Subcutaneous abdominal adipose tissue (tissue), 5 donors: ENCODE measurements at regions not wholly inside any gene's neighbourhood (a gene's known extent, or its start where the extent isn't known, plus 50 kb on each side); places are given as distances from the start of the nearest gene placed in this dataset.

Experiments
- H3K27ac ChIP-seq: one replicate; pipeline ENCODE4 v1.7.0; 2013; ENCODE audit warnings: low read depth, mild to moderate bottlenecking, inconsistent platforms, low read length, moderate library complexity
- H3K27me3 ChIP-seq, 5 donors: one replicate each; pipeline ENCODE4 v1.7.0; 2013; ENCODE audit warnings: low read length in 5 of 5, inconsistent platforms in 1 of 5; ENCODE audit not compliant: control insufficient read depth in 5 of 5, insufficient read depth in 4 of 5
- H3K36me3 ChIP-seq, 5 donors: one replicate each; pipeline ENCODE4 v1.7.0; 2013; ENCODE audit warnings: low read length in 5 of 5; ENCODE audit not compliant: control insufficient read depth in 5 of 5, insufficient read depth in 5 of 5
- H3K4me1 ChIP-seq, 5 donors: one replicate each; pipeline ENCODE4 v1.7.0; 2013; ENCODE audit warnings: low read length in 5 of 5, mild to moderate bottlenecking in 3 of 5, moderate library complexity in 1 of 5; ENCODE audit not compliant: control insufficient read depth in 5 of 5, insufficient read depth in 5 of 5
- H3K4me3 ChIP-seq, 5 donors: one replicate each; pipeline ENCODE4 v1.7.0; 2013; ENCODE audit warnings: low read length in 5 of 5, low read depth in 1 of 5
- H3K9ac ChIP-seq, 5 donors: one replicate each; pipeline ENCODE4 v1.7.0; 2013; ENCODE audit warnings: low read length in 5 of 5, mild to moderate bottlenecking in 4 of 5, moderate library complexity in 3 of 5
- H3K9me3 ChIP-seq, 5 donors: one replicate each; pipeline ENCODE4 v1.7.0; 2013; ENCODE audit warnings: low read length in 5 of 5; ENCODE audit not compliant: control insufficient read depth in 5 of 5
- donor health status: healthy.
- donor health status: healthy.
- donor health status: healthy.
- donor health status: healthy.
- donor health status: healthy.

GRCh38 chrX:150158554-150159332 lies 204.4 kb upstream of the MAMLD1 start:
- no peaks in the 10 kb centered on the region for H3K4me1 ChIP-seq
- H3K27ac ChIP-seq: no peak overlapping the region
- no peak overlapping the region for H3K4me3 ChIP-seq
- peaks cover 0 to 6% (median 0%) of the 10 kb centered on the region in 5 donors for H3K27me3 ChIP-seq
- no peaks in the 10 kb centered on the region for H3K9me3 ChIP-seq
- H3K9ac ChIP-seq: no peak overlapping the region
- no peaks in the 10 kb centered on the region for H3K36me3 ChIP-seq

DNA sequence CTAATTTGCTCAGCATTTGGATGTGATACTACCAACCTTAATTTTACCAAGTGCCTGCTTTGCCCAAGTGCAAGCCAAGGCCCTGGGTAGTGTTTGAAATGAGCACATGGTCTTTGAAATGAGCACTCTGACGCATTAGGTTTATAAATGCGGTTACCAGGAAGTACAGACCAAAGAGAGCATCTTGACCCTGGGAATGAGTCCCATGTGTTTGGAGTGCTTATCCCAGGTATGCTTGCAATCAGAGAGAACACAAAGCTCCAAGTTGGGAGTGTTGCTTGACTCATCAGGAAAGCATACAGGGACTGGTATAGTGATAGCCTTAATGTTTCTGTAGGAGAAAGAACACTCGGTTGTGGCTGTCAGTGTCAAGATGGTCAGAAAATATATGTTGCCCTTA lies 203.6 kb upstream of the MAMLD1 start:
- Histone ChIP-seq H3K27me3 (peaks cover 0 to 11% (median 0%) of the 10 kb centered on the region in 5 donors), H3K4me1 (no peaks in the 10 kb centered on the region), H3K27ac (no peak overlapping the region), H3K9ac (no peak overlapping the region), H3K4me3 (no peak overlapping the region), H3K9me3 (no peaks in the 10 kb centered on the region), H3K36me3 (no peaks in the 10 kb centered on the region)

DNA sequence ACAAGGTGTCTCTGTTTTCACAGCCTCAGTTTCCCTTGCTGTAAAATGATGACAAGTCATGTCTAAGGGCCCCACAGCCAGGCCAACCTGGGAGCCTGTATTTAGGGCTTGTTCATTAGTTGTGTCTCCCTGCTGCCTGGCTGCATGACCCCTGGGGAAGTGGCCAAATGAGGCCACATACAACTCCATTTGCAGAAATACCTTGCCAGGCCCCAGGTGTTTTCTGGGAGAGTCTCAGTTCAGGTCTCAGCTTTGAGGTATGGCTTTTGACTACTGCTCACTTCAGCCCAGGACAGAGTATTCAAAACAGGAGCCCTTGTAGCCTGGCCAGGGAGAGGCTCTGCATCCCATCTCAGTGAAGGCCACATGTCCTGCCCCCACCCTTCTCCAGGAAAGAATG lies 202.5 kb upstream of the MAMLD1 start:
- Histone ChIP-seq H3K4me1 (no peaks in the 10 kb centered on the region), H3K9me3 (no peaks in the 10 kb centered on the region), H3K36me3 (no peaks in the 10 kb centered on the region), H3K4me3 (no peak overlapping the region), H3K27ac (no peak overlapping the region), H3K27me3 (peaks cover 0 to 13% (median 0%) of the 10 kb centered on the region in 5 donors), H3K9ac (no peak overlapping the region)

- Histone ChIP-seq H3K9ac (no peak overlapping the region), H3K9me3 (no peaks in the 10 kb centered on the region), H3K4me1 (no peaks in the 10 kb centered on the region), H3K36me3 (no peaks in the 10 kb centered on the region), H3K27ac (no peak overlapping the region), H3K4me3 (no peak overlapping the region), H3K27me3 (peaks cover 0 to 16% (median 0%) of the 10 kb centered on the region in 5 donors)
Measured at GRCh38 chrX:150161193-150161592, 201.9 kb upstream of the MAMLD1 start.

GRCh38 chrX:150162141-150162540 lies 201.0 kb upstream of the MAMLD1 start:
- Histone ChIP-seq H3K27me3 (peaks cover 0 to 18% (median 0%) of the 10 kb centered on the region in 5 donors), H3K4me1 (no peaks in the 10 kb centered on the region), H3K9me3 (no peaks in the 10 kb centered on the region), H3K27ac (no peak overlapping the region), H3K9ac (no peak overlapping the region), H3K4me3 (no peak overlapping the region), H3K36me3 (no peaks in the 10 kb centered on the region)

- no peak overlapping the region for H3K9ac ChIP-seq
- no peaks in the 10 kb centered on the region for H3K9me3 ChIP-seq
- H3K4me1 ChIP-seq: no peaks in the 10 kb centered on the region
- no peaks in the 10 kb centered on the region for H3K36me3 ChIP-seq
- H3K27ac ChIP-seq: no peak overlapping the region
- no peak overlapping the region for H3K4me3 ChIP-seq
- H3K27me3 ChIP-seq: peaks cover 0 to 18% (median 0%) of the 10 kb centered on the region in 5 donors
Measured at GRCh38 chrX:150163221-150163930, 199.7 kb upstream of the MAMLD1 start.

GRCh38 chrX:150163956-150164726 lies 199.0 kb upstream of the MAMLD1 start:
- Histone ChIP-seq H3K4me1 (no peaks in the 10 kb centered on the region), H3K27me3 (peaks cover 0 to 18% (median 0%) of the 10 kb centered on the region in 5 donors), H3K9ac (no peak overlapping the region), H3K4me3 (no peak overlapping the region), H3K27ac (no peak overlapping the region), H3K36me3 (no peaks in the 10 kb centered on the region), H3K9me3 (no peaks in the 10 kb centered on the region)

GRCh38 chrX:150164971-150165600 lies 198.0 kb upstream of the MAMLD1 start:
- H3K27me3 ChIP-seq: peaks cover 0 to 18% (median 0%) of the 10 kb centered on the region in 5 donors

GRCh38 chrX:150165776-150166610 lies 197.1 kb upstream of the MAMLD1 start:
- no peaks in the 10 kb centered on the region for H3K9me3 ChIP-seq
- H3K4me3 ChIP-seq: no peak overlapping the region
- no peaks in the 10 kb centered on the region for H3K4me1 ChIP-seq

More at GRCh38 chrX:150164971-150165600, 198.0 kb upstream of the MAMLD1 start:
- no peaks in the 10 kb centered on the region for H3K4me1 ChIP-seq
- H3K9me3 ChIP-seq: no peaks in the 10 kb centered on the region
- H3K27ac ChIP-seq: no peak overlapping the region
- no peaks in the 10 kb centered on the region for H3K36me3 ChIP-seq
- no peak overlapping the region for H3K9ac ChIP-seq
- no peak overlapping the region for H3K4me3 ChIP-seq

More at GRCh38 chrX:150165776-150166610, 197.1 kb upstream of the MAMLD1 start:
- Histone ChIP-seq H3K27ac (no peak overlapping the region), H3K36me3 (no peaks in the 10 kb centered on the region), H3K27me3 (peaks cover 0 to 18% (median 0%) of the 10 kb centered on the region in 5 donors), H3K9ac (no peak overlapping the region)
